AG04449 (cell line): ENCODE measurements at regions not wholly inside any gene's neighbourhood (a gene's known extent, or its start where the extent isn't known, plus 50 kb on each side); places are given as distances from the start of the nearest gene placed in this dataset.

ENCODE experiments used
- CTCF ChIA-PET: fragments of 350-600 bp; formaldehyde crosslinking; extraction: SDS; loops from one replicate; lab custom pipeline; 2021; ENCODE audit warnings: antibody characterized with exemption; lab: Yijun Ruan, JAX
- POLR2A ChIA-PET: fragments of 400-600, 350-600 bp; formaldehyde crosslinking; extraction: SDS; loops from one replicate; lab custom pipeline; 2020; ENCODE audit warnings: antibody characterized with exemption, inconsistent platforms; lab: Yijun Ruan, JAX
- DNase-seq: peaks from one replicate; pipeline ENCODE4 v3.0.0-alpha.2; 2010; ENCODE audit warnings: low read depth, low spot score
- H3K4me3 ChIP-seq: 2 replicates; pipeline ENCODE4 v1.5.1; 2011; ENCODE audit warnings: low read depth, mild to moderate bottlenecking, control low read depth, low read length
- TF ChIP-seq, protein P1 (sequence below): IDR thresholded peaks from one replicate; pipeline ENCODE4 v1.5.1; 2011; ENCODE audit warnings: mild to moderate bottlenecking, moderate library complexity, low read length, control low read depth, inconsistent platforms; ENCODE audit not compliant: insufficient read depth; ENCODE audit errors: missing control alignments

- ChIA-PET POLR2A (no interaction called here), CTCF (no interaction called here)
- TF ChIP-seq, protein P1, sequence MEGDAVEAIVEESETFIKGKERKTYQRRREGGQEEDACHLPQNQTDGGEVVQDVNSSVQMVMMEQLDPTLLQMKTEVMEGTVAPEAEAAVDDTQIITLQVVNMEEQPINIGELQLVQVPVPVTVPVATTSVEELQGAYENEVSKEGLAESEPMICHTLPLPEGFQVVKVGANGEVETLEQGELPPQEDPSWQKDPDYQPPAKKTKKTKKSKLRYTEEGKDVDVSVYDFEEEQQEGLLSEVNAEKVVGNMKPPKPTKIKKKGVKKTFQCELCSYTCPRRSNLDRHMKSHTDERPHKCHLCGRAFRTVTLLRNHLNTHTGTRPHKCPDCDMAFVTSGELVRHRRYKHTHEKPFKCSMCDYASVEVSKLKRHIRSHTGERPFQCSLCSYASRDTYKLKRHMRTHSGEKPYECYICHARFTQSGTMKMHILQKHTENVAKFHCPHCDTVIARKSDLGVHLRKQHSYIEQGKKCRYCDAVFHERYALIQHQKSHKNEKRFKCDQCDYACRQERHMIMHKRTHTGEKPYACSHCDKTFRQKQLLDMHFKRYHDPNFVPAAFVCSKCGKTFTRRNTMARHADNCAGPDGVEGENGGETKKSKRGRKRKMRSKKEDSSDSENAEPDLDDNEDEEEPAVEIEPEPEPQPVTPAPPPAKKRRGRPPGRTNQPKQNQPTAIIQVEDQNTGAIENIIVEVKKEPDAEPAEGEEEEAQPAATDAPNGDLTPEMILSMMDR, result no peak
- DNase-seq, result no peak
- no peak overlapping the region for H3K4me3 ChIP-seq
Observed at GRCh38 chr4:132860976-132861375, 288.1 kb upstream of the PCDH10 start.

DNA sequence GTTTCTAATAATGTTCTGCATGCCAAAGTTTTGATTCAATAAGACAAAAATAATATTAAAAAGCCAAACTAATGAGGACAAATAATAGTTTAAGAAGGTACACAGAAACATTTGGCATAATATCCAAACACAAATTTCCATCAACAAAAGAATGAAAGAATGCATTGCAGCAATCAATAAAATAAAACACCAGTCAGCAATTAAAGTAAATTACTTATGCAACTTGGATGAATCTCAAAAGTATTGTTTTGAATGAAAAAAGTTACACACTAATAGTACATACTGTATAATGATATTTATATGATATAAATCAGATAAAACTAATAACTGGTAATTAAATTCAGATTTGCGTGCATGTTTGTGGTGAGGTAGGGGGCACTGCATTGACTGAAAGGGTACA lies 285.5 kb upstream of the PCDH10 start:
- CTCF ChIA-PET, result no interaction called here
- POLR2A ChIA-PET, result no interaction called here
- H3K4me3 ChIP-seq, result no peak overlapping the region
- TF ChIP-seq, protein P1, result no peak
- no peak for DNase-seq

DNA sequence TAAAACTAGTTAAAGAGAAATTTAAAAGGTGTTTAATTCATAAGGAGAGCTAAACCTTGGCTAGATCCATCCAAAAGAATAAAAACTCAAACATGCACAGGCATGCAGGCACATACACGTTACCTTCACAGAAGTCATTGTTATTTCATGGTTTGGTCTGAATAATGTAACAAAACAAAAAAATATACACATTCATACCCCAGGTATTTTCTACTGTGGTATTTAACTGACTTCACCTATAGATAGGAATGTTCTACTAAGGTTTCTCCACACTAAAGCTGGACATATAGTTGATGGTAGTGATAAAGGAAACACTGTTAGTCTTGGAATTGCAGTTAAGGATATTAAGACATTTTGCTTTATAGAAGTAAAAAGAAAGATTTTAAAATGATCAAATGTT lies 283.6 kb upstream of the PCDH10 start:
- TF ChIP-seq, protein P1, result no peak
- ChIA-PET CTCF (no interaction called here), POLR2A (no interaction called here)
- DNase-seq, result no peak
- no peak overlapping the region for H3K4me3 ChIP-seq

GRCh38 chr4:132865922-132866321 lies 283.2 kb upstream of the PCDH10 start:
- POLR2A ChIA-PET, result no interaction called here
- no peak overlapping the region for H3K4me3 ChIP-seq
- CTCF ChIA-PET, result no interaction called here
- DNase-seq, result no peak
- TF ChIP-seq, protein P1, result no peak

DNA sequence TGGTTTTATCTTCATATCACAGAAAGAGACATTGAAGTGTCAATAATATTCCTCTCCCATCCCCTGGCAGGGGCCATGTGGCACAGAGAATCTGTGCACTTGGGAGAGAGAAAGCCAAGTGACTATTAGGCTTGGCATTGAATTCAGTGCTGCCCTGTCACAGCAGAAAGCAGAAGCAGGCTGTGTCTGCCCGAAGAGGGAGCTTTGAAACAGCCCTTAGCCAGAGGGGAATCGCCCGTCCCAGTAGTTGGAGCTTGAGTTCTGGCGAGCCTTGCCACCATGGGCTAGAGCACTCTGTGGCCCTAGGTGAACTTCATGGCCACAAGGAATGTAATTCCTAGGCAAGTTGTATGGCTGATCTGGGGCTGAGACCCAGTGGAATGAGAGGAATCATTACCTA lies 282.5 kb upstream of the PCDH10 start:
- POLR2A ChIA-PET, result no interaction called here
- TF ChIP-seq, protein P1, result no peak
- CTCF ChIA-PET, result no interaction called here

DNA sequence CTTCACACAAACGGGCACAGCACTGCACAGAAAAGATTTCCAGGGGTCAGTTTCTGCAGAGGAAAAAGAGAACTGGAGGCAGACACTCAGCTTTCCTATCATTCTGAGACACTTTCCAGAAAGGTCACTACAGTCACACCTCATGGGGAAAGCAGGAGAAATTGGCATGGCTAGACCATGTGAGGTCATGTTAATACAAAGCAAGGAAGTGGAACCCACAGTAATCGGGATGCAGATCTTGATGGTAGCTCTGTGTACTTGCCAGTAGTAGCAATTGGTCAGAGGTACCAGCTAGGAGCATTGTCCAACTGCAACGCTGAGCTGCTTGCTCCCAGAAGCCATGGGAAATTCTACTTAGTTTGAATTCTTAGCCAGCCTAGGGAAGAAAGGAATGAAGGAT lies 255.3 kb upstream of the PCDH10 start:
- POLR2A ChIA-PET, result no interaction called here
- CTCF ChIA-PET, result interaction anchor here (0.7 kb wide), 1 partner anchor 1670 kb away, joined by 3 read pairs; no protein-coding TSS in a partner anchor
- no peak for DNase-seq
- TF ChIP-seq, protein P1, result no peak
- H3K4me3 ChIP-seq, result no peak overlapping the region

More for the DNA sequence above, 282.5 kb upstream of the PCDH10 start:
- no peak for DNase-seq
- no peak overlapping the region for H3K4me3 ChIP-seq

DNA sequence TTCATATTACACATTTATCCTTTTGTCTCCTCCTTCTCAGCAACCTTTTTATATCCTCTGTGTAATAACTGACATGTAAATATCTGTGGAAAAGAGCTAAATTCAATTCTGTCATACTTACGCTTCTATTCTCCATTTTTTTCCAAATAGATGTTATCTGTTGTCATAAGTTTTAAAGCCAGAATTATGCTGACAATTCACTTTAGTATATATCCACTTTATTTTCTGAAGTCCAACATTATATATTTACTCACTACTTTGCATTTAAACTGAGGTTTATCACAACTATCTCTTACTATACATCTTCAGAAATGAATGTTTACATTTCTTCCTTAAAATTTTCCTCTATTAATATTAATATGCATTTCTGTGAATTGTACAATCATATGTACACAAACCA lies 247.9 kb upstream of the PCDH10 start:
- H3K4me3 ChIP-seq, result no peak overlapping the region
- CTCF ChIA-PET, result no interaction called here
- TF ChIP-seq, protein P1, result no peak
- POLR2A ChIA-PET, result no interaction called here
- DNase-seq, result no peak
